C1 segment of cervical spinal cord (tissue), 14 donors: ENCODE measurements at regions not wholly inside any gene's neighbourhood (a gene's known extent, or its start where the extent isn't known, plus 50 kb on each side); places are given as distances from the start of the nearest gene placed in this dataset.
"Not testable (repeated sequence)": the region's sequence is repeated elsewhere in the genome, so short reads cannot be mapped to it uniquely, and the experiment has no call there.

Experiments used
- DNase-seq, 14 donors: peaks; one replicate each; lab custom pipeline; 2025; lab: John Stamatoyannopoulos, UW

DNA sequence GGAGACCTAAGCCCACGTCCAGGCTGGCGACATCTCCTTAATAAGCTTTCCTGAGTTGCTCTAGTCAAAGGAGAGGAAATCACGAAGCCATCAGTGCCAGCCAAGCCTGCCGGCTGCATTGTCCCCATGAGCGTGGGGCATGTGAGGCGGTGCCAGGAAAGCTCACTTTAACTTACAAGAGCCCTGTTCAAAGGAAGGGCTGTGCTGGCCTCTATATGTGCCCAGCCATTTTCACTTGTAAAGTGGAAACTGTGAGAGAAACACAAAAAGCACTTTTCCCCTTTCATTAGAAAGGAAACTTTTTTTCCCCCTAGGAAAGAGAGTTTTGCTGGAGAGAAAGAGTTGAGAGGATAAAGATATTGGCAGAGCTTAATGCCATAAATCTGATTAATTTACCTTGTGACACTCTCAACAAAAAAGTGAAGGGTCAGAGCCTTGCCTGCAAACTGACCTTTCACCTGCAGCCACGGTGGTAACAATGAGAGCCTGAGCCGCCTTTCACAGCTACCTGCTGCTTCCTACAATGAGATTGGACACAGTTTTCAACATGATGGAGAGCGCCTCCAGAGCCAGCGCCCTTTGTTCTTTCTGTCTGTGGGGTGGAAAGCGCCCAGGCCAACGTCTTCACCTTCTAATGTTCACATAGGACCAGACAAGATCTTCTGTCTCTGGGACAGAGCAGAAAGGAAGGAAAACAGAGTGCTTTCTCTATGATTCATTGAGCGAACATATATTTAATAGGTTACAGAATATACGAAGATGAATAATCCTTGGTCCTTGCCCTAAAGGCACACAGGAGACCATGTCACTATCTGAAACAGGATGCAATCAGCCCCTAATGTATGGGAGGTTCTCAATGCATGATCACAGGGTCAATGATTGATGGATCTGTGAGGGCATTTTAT, 233.1 kb upstream of the HES1 start:
- no peak for DNase-seq

DNA sequence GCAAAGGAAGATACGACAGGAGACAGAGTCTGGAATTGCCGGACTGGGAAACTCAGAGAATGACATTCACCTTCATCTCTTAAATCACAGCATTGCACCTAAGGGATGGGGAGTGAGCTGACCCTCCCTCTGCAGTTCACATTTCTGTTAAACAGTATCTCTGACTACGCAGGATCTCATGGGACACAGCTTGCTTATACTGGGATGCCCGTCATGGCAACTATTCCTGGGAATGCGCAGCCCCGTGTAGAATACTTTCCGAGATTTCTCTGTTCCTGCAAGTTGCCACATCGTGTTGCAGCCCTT, 232.5 kb upstream of the HES1 start:
- DNase-seq = no peak

- no peak for DNase-seq
These were observed 232.0 kb upstream of the HES1 start for GRCh38 chr3:193903966-193904365.

DNA sequence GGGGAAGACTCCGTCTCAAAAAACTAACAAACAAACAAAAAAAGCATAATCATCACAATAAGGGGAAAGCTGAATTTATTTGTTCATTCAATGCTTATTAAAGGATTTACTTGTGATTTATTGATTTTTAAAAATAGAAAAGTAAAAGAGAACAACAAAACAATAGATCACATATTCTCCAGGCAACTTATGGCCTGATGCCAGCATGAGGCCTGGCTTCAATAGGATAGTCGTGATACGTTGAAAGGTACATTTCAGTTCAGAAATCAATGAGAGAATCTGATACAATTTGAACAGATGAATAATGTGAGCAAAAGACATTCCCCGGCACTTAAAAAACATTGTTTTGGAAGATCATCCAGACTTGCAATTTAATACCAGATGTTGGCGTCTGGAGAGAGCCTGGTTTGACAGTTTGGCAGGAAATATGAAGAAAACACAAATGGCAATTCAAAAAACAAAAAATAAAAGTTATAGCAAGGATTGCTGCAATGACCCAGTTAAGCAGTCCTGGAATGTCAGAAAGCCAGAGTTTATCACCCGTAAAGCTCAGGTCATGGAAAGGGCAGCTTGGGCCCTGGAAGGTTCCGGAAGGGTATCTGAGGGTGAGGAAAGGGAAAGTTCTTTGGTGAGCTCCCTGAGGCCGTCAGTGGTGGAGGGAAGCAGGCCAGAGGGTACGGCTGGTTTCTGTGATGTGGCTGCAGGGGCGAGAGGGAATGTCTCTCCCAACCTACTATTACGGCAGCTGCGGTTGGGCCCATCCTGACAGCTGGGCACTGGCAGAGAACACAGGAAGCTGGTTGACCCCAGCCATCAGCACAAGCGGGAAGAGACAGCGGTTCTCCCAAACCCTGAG, 230.2 kb upstream of the HES1 start:
- DNase-seq = no peak

- no peak for DNase-seq
These were observed 229.0 kb upstream of the HES1 start for GRCh38 chr3:193906849-193907410.

- DNase-seq = no peak
These were observed 227.7 kb upstream of the HES1 start for GRCh38 chr3:193908181-193908744.

DNA sequence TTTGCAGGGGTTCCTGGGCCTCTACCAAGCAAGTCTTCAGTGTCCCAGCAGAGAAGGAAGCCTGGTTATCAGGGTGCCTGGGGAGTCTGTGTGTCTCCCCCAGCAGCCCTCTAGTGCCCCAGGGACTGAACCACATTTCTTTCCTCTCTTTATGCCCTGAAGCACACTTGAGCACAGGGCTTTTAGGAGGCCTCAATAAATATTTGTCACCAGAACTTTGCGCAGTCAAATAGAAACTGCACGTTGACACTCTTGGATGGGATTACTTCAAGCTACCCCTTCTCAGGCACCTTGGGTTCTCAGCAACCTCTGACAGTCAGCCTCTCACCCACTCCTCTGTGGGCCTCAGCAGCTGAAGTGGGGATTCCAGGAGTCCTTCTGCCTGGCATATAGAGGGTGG, 226.6 kb upstream of the HES1 start:
- no peak for DNase-seq

- DNase-seq = no peak
These were observed 225.6 kb upstream of the HES1 start for GRCh38 chr3:193910310-193910709.

- DNase-seq = no peak
These were observed 224.8 kb upstream of the HES1 start for GRCh38 chr3:193910886-193911738.

- DNase-seq = no peak
These were observed 224.1 kb upstream of the HES1 start for GRCh38 chr3:193911784-193912340.

DNA sequence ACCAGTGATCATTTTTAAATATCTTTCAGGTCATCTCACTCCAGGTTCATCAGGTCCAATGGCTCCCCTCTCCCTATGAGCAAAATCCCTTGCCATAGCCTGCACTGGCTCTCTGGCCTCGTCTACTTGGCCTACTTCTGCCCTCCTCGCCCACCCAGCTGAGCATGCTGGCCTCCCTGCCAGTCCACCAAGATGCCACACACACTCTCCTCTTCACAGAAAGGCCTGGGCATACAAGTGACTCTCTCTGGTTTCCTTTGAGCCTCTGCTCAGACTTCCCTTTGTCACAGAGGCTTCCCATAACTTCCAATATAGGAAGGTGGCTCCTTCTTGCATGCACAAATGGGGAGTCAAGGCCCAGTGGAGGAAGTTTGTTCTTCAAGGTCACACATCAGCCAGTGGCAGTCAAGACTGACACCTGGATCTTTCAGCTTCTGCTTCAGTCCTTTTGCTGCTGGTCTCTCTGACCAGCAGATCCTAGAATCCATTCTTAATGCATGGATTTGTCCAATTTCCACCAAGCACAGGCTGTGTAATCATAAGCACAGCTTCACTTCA, 223.2 kb upstream of the HES1 start:
- no peak for DNase-seq

- DNase-seq = no peak
These were observed 221.3 kb upstream of the HES1 start for GRCh38 chr3:193914602-193915001.

- no peak for DNase-seq
These were observed 220.8 kb upstream of the HES1 start for GRCh38 chr3:193915099-193915498.

DNA sequence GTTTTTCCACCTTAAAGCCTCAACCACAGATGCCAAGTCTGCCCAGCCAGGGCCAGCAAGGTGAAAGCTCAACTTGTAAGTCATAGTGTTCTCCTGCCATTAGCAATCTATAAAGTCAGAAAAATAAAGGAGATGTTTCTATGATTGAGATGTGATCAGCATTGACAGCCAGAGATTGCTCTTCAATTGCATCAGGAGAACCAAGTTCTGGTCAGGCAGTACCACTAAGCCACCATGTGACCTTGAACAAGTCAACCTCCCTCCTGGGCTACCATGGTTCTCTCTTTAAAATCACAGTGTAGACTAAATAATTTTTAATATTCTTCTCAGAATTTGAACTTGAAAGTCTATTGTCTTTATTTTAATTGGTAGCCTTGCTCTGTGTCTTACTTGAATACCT, 220.3 kb upstream of the HES1 start:
- DNase-seq = no peak

DNA sequence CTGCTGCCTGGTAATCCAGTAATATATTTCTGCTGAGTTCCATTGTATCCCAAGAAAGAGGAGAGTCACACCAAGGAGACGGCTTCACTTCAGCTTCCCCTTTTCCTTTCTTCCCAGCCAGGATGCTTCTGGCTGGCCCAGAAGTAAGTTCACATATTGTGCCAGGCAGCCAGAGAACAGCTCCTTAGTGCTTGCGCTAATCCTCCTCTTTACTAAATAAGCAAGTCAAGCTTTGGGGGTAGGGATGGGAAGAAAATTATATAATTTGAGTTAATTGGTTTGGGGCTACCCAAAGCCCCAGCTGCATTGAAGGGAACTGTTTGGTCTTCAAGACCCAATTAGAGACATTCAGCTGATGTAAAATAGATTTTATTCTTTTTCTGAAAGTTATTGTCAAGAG, 218.8 kb upstream of the HES1 start:
- DNase-seq = peak in 1 of 14 donors; percentile 10

DNA sequence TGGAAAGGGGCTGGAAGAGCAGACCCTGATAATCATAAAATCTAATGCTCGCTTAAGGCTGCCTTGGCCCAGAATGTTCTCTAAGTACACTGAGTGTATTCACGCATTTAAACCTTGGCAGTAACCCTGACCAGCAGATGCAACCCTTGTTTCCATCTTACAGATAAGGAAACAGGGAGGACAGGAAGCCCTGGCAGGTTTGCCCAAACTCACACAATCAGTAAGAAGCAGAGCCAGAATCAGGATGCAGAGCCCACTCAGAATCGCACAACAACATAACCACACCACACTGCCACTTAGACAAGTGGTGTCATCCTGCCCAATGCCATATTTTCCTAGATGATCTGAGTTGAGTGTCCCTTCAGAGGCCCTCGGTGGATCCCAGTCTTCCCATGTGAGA, 214.5 kb upstream of the HES1 start:
- DNase-seq = no peak

DNA sequence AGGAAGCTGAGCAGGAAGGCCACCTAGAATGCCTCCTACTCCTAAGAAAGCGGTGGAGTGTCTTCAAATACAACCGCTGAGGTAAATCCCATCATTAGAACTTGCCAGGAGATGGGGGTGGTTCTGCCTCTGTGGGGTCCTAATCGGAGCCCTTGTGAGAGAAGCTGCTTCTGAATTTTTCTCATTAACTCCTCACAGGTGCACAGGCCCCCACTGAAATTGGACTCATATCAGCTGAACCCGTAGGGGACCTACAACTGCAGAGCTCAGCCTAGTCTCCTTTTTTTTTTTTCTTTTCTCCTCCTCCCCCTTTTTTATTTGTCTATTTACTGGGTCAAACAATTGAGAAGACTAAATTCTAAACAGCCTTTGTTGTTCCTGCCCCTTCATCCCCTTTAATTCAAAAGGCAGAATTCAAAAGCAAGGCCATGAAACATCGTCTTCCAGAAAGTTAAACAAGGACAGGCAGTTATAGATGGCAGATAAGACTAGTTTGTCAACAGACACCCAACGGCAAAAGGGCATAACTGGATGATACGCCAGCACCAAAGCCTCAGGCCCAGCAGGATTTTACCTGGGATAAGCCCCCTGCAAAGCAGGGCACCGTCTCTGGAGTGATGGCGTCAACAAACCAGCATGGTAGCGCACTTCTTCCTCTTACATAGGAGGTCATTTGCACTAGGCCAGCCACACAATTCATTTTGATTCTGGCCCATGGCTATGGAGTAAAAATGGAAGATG, 213.7 kb upstream of the HES1 start:
- DNase-seq = no peak

DNA sequence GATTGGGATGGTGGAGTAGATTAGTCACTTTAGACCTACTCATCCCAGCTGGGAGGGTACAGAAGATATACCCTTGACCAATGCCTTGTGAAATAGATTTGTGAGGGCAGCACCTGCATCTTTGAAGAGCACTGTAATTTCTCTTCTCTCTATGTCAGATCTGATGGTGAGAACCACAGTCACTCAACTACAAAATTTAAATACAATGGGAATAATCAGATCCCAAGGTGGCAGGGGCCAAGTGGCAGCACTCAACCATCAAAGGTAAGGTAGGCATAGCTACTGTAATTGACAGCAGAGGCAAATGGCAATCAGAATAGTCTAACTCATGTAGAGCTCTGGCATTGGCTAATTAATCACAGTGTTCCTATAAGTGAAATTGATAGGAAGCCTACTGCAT, 212.0 kb upstream of the HES1 start:
- DNase-seq = not testable (repeated sequence)

DNA sequence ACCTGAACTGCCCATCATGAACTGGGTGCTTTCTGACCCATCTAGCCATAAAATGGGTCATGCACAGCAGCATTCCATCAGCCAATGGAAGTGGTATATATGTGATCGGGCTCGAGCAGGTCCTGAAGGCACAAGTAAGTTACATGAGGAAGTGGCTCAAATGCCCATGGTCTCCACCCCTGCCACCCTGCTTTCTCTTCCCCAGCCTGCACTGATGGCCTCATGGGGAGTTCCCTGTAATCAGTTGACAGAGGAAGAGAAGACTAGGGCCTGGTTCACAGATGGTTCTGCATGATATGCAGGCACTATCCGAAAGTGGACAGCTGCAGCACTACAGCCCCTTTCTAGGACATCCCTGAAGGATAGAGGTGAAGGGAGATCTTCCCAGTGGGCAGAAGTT, 209.9 kb upstream of the HES1 start:
- DNase-seq = not testable (repeated sequence)
